Forelimb muscle (tissue), 1 donor: ENCODE measurements at regions not wholly inside any gene's neighbourhood (a gene's known extent, or its start where the extent isn't known, plus 50 kb on each side); places are given as distances from the start of the nearest gene placed in this dataset.
"Not testable (repeated sequence)": the region's sequence is repeated elsewhere in the genome, so short reads cannot be mapped to it uniquely, and the experiment has no call there.

Experiments
- DNase-seq: peaks from one replicate; pipeline ENCODE4 v3.0.0-alpha.2; 2013; ENCODE audit warnings: low read depth

- DNase-seq = no peak
These were observed 66.4 kb upstream of the SFSWAP start for GRCh38 chr12:131644481-131644880.

DNA sequence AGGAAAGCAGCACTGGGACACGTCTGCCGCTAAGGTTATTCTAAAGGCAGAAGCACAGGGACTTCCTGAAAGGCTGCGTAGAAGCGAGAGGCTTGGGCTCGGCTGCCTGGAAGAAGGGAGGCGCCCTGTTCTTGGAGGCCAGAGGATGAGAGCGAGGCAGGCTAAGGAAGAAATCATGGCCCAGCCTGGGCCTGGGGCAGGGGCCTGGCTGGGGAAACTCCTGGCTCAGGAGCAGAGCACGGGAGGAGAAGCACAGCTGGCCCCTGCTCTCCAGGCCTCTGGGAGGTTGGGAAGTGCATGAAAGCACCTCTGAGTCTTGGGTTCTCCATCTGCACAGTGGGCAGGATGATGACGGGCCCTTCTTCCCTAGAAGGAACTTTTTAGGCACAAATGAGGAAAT lies 66.0 kb upstream of the SFSWAP start:
- not testable (repeated sequence) for DNase-seq

DNA sequence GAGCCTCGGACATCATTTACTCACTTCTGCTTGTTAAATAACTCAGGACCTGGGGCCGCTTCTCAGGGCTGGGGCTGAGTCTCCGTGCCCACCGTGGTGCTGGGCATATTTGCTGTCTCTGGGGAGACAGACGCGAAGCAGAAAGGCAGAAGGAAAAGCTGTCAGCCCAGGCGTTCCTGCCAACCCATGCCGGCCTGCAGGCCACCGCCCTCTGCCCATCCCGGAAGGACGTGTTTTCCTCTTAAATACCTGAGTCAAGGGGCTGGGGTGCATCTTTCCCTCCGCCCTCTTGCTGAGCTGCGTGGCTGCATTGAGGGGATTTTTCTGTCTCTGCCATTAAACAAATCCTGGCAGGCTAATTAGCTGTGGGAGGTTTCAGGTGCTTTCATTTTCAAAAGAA lies 65.3 kb upstream of the SFSWAP start:
- DNase-seq = not testable (repeated sequence)

- not testable (repeated sequence) for DNase-seq
These were observed 64.4 kb upstream of the SFSWAP start for GRCh38 chr12:131646444-131646843.

GRCh38 chr12:131647667-131648066 lies 63.2 kb upstream of the SFSWAP start:
- no peak for DNase-seq

DNA sequence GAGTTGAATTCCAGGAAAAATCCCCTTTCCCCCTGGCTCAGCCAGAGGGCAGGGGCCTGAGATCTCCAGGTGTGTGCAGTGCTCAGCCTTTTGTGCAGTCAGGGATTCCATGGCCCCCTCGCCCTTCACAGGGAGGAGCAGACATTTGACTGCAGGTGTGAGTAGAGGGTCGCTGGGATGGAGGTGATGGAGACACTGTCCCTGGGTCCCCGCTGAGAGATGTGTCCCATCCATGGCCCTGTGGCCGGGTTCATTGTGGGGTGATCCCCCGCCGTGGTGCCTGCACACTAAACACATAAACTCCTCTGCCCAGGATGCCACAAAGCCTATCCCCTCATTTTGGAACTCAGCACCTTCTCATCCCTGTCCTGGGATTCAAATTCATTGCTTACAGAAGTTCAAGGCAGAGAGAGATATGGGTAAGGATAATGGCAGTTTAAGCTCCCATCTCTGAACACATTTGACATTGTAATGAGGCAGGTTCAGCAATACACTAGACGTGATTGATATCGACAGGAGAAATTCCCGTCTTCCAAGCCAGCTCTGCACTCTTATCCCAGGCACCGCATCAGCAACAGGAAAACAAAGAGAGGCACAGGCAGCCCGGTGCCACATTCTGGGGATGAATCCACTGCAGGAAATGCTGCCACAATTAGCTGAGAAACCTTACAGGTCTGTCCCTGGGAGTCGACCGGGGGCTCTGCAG lies 55.3 kb upstream of the SFSWAP start:
- DNase-seq = not testable (repeated sequence)

DNA sequence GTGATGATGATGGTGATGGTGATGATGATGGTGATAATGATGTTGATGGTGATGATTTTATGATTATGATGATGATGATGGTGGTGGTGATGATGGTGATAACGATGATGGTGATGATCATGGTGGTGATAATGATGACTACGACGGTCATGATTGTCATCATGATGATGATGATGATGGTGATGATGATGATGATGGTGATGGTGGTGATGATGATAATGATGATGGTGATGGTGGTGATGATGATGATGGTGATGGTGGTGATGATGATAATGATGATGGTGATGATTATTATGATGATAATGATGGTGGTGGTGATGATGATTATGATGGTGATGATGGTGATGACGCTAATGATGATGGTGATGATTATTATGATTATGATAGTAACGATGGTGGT lies 54.1 kb upstream of the SFSWAP start:
- DNase-seq = not testable (repeated sequence)

DNA sequence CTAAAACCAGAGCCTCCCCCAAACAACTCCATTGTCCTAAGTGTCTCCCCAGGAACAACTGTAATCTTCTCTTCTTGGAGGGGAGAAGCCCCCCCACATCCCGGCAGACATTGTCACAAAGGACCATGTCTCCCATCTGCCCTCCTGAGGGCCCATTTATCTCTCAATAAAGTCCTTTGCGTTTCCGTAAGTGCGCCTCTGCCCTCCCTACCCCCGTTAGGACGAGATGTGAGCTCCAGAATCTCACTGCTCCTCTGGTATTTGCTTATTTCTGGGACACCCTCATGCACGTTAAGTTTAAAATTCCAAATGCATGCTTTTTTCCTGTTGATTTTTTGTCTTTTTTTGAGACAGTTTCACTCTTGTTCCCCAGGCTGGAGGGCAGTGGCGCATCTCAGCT lies 52.3 kb upstream of the SFSWAP start:
- not testable (repeated sequence) for DNase-seq

- DNase-seq = not testable (repeated sequence)
These were observed 51.4 kb upstream of the SFSWAP start for GRCh38 chr12:131659484-131659883.

GRCh38 chr12:131659976-131660375 lies 50.9 kb upstream of the SFSWAP start:
- DNase-seq = not testable (repeated sequence)

GRCh38 chr12:131660401-131660800 lies 50.5 kb upstream of the SFSWAP start:
- not testable (repeated sequence) for DNase-seq
